Sigmoid colon (tissue), 6 donors: ENCODE measurements at regions not wholly inside any gene's neighbourhood (a gene's known extent, or its start where the extent isn't known, plus 50 kb on each side); places are given as distances from the start of the nearest gene placed in this dataset.

ENCODE experiments used
- DNase-seq: peaks from one replicate; pipeline ENCODE4 v3.0.0-alpha.2; 2019
- H3K27ac ChIP-seq, 4 donors: fragments of 200-600 bp; sonication (generic); one replicate each; pipeline ENCODE4 v1.5.1; 2016 to 2019; ENCODE audit warnings: mild to moderate bottlenecking in 1 of 4
- H3K27me3 ChIP-seq, 3 donors: fragments of 200-600 bp; sonication (generic); one replicate each; pipeline ENCODE4 v1.5.1; 2019; ENCODE audit warnings: mild to moderate bottlenecking in 1 of 3
- H3K36me3 ChIP-seq, 4 donors: fragments of 200-600 bp; sonication (generic); one replicate each; pipeline ENCODE4 v1.5.1; 2016 to 2019
- H3K4me1 ChIP-seq, 4 donors: fragments of 200-600 bp; sonication (generic); one replicate each; pipeline ENCODE4 v1.5.1; 2017 to 2019
- H3K4me3 ChIP-seq, 4 donors: fragments of 200-600 bp; sonication (generic); one replicate each; pipeline ENCODE4 v1.5.1; 2017 to 2019; ENCODE audit warnings: mild to moderate bottlenecking in 2 of 4, moderate library complexity in 1 of 4
- H3K9me3 ChIP-seq, 4 donors: fragments of 200-600 bp in 3 of 4; sonication (generic) in 3 of 4; one replicate each; pipeline versions ENCODE4 v1.5.1 to v1.6.1; 2013 to 2019
- CTCF ChIP-seq, 4 experiments: fragments of 450-650 bp in 3 of 4; fragments of 200-600 bp in 1 of 4; IDR thresholded peaks; one replicate each; pipeline ENCODE4 v1.5.1; 2016 to 2019; ENCODE audit warnings: antibody characterized with exemption in 4 of 4, mild to moderate bottlenecking in 3 of 4, moderate library complexity in 2 of 4
- EP300 ChIP-seq, 4 donors: sonication (generic); formaldehyde crosslinking; IDR thresholded peaks; one replicate each; pipeline ENCODE4 v1.6.1; 2017; ENCODE audit warnings: antibody characterized with exemption in 4 of 4
- POLR2A ChIP-seq, 2 donors: fragments of 450-650 bp; IDR thresholded peaks; one replicate each; pipeline ENCODE4 v1.6.1; 2016; ENCODE audit warnings: antibody characterized with exemption in 2 of 2, mild to moderate bottlenecking in 2 of 2, moderate library complexity in 2 of 2
- POLR2AphosphoS5 ChIP-seq, 4 donors: sonication (generic); formaldehyde crosslinking; IDR thresholded peaks; one replicate each; pipeline ENCODE4 v1.6.1; 2017; ENCODE audit warnings: antibody characterized with exemption in 4 of 4
- WGBS, 2 donors: extraction: QIAGEN DNeasy Blood & Tissue Kit; methylation state at CpG; one replicate each; pipeline ENCODE4 v1.1.7; 2013; 5-methylcytosine and 5-hydroxymethylcytosine counted together
- intact Hi-C: fragments of 100-400 bp; cut with DNase I; formaldehyde crosslinking; loops from one replicate; pipeline ENCODE4 v1.15.1; 2023
- donor health status: healthy with polysubstance abuse.
- donor health status: healthy.

- TF ChIP-seq POLR2A (IDR thresholded peaks at IDR 0.05), result no peak
- no peak for TF ChIP-seq EP300 (IDR thresholded peaks at IDR 0.05)
- no peak for TF ChIP-seq POLR2AphosphoS5 (IDR thresholded peaks at IDR 0.05)
- TF ChIP-seq CTCF (IDR thresholded peaks at IDR 0.05), result no peak
- DNase-seq, result no peak
- H3K4me1 ChIP-seq, result no peaks in the 10 kb centered on the region
- no peaks in the 10 kb centered on the region for H3K27me3 ChIP-seq
- no peak overlapping the region for H3K4me3 ChIP-seq
- intact Hi-C loops, result no loop called here
- H3K36me3 ChIP-seq, result no peaks in the 10 kb centered on the region
- peaks cover 0 to 2% (median 0%) of the 10 kb centered on the region in 4 donors for H3K9me3 ChIP-seq
- no peak overlapping the region for H3K27ac ChIP-seq
Measured at GRCh38 chr1:105886309-105886708, 1170.2 kb upstream of the PRMT6 start.

- intact Hi-C loops, result no loop called here
- no peak for TF ChIP-seq EP300 (IDR thresholded peaks at IDR 0.05)
- TF ChIP-seq POLR2AphosphoS5 (IDR thresholded peaks at IDR 0.05), result no peak
- TF ChIP-seq CTCF (IDR thresholded peaks at IDR 0.05), result no peak
- TF ChIP-seq POLR2A (IDR thresholded peaks at IDR 0.05), result no peak
Measured at GRCh38 chr1:105891308-105891707, 1165.2 kb upstream of the PRMT6 start.

GRCh38 chr1:105894006-105894405, 1162.5 kb upstream of the PRMT6 start:
- TF ChIP-seq POLR2AphosphoS5 (IDR thresholded peaks at IDR 0.05) (no peak), CTCF (IDR thresholded peaks at IDR 0.05) (no peak), POLR2A (IDR thresholded peaks at IDR 0.05) (no peak), EP300 (IDR thresholded peaks at IDR 0.05) (no peak)
- Histone ChIP-seq H3K36me3 (no peaks in the 10 kb centered on the region), H3K4me3 (no peak overlapping the region), H3K27ac (no peak overlapping the region), H3K27me3 (no peaks in the 10 kb centered on the region), H3K4me1 (no peaks in the 10 kb centered on the region), H3K9me3 (peaks cover 0 to 3% (median 1%) of the 10 kb centered on the region in 4 donors)
- intact Hi-C loops, result no loop called here
- no peak for DNase-seq
- 60 to 75% methylated on average over 1 of the region's 1 CpG for WGBS, 2 donors

More at GRCh38 chr1:105891308-105891707, 1165.2 kb upstream of the PRMT6 start:
- Histone ChIP-seq H3K4me1 (no peaks in the 10 kb centered on the region), H3K4me3 (no peak overlapping the region), H3K36me3 (no peaks in the 10 kb centered on the region), H3K27me3 (no peaks in the 10 kb centered on the region), H3K27ac (no peak overlapping the region), H3K9me3 (peaks cover 0 to 2% (median 0%) of the 10 kb centered on the region in 4 donors)
- DNase-seq, result no peak
- WGBS, 2 donors, result 86 to 87% methylated on average over 13 of the region's 13 CpGs

GRCh38 chr1:105909811-105910210, 1146.7 kb upstream of the PRMT6 start:
- no peak for TF ChIP-seq CTCF (IDR thresholded peaks at IDR 0.05)
- no peak for TF ChIP-seq EP300 (IDR thresholded peaks at IDR 0.05)
- no peak for TF ChIP-seq POLR2AphosphoS5 (IDR thresholded peaks at IDR 0.05)
- no peak for TF ChIP-seq POLR2A (IDR thresholded peaks at IDR 0.05)
- Histone ChIP-seq H3K9me3 (no peaks in the 10 kb centered on the region), H3K27ac (no peak overlapping the region), H3K4me1 (no peaks in the 10 kb centered on the region), H3K36me3 (no peaks in the 10 kb centered on the region), H3K4me3 (no peak overlapping the region), H3K27me3 (no peaks in the 10 kb centered on the region)
- DNase-seq, result no peak
- 48 to 67% methylated on average over 2 of the region's 2 CpGs for WGBS, 2 donors
- intact Hi-C loops, result no loop called here

- no peaks in the 10 kb centered on the region for H3K27me3 ChIP-seq
- H3K27ac ChIP-seq, result no peak overlapping the region
- no peak overlapping the region for H3K4me3 ChIP-seq
- no peaks in the 10 kb centered on the region for H3K4me1 ChIP-seq
- TF ChIP-seq CTCF (IDR thresholded peaks at IDR 0.05), result no peak
- no peak for TF ChIP-seq POLR2AphosphoS5 (IDR thresholded peaks at IDR 0.05)
- no peak for TF ChIP-seq POLR2A (IDR thresholded peaks at IDR 0.05)
- TF ChIP-seq EP300 (IDR thresholded peaks at IDR 0.05), result no peak
- 82 to 90% methylated on average over 5 of the region's 5 CpGs for whole genome bisulfite sequencing, 2 donors
- H3K36me3 ChIP-seq, result no peaks in the 10 kb centered on the region
- intact Hi-C loops, result no loop called here
- no peaks in the 10 kb centered on the region for H3K9me3 ChIP-seq
- DNase-seq, result no peak
Measured at GRCh38 chr1:105914403-105914802, 1142.1 kb upstream of the PRMT6 start.
